ENCODE measurements at regions not wholly inside any gene's neighbourhood (a gene's known extent, or its start where the extent isn't known, plus 50 kb on each side); places are given as distances from the start of the nearest gene placed in this dataset.

- no peaks in the 10 kb centered on the region for H3K27me3 ChIP-seq (replicated peaks in 1 of 7)
- DNase-seq, result no peak
- peaks cover 0 to 14% (median 4%) of the 10 kb centered on the region in 8 donors for H3K9me3 ChIP-seq
- no peak overlapping the region for H3K27ac ChIP-seq
- no peaks in the 10 kb centered on the region for H3K36me3 ChIP-seq
- intact Hi-C loops (cut with DNase I; ENCODE audit: low total_unique reads), result no loop called here
- no peak overlapping the region for H3K4me3 ChIP-seq
- H3K4me1 ChIP-seq, result no peaks in the 10 kb centered on the region
- no peak for TF ChIP-seq CTCF (IDR thresholded peaks at IDR 0.05 in 8 of 11, conservative IDR thresholded peaks at IDR 0.05 in 3 of 11)
- no peak for TF ChIP-seq POLR2AphosphoS5 (IDR thresholded peaks at IDR 0.05)
- TF ChIP-seq POLR2A (IDR thresholded peaks at IDR 0.05), result no peak
These were observed 755.7 kb upstream of the GRM7 start for GRCh38 chr3:6105187-6105586.

GRCh38 chr3:6108957-6109356, 752.0 kb upstream of the GRM7 start:
- Histone ChIP-seq H3K4me1 (no peaks in the 10 kb centered on the region), H3K27me3 (replicated peaks in 1 of 7) (no peaks in the 10 kb centered on the region), H3K9me3 (peaks cover 0 to 14% (median 4%) of the 10 kb centered on the region in 8 donors), H3K4me3 (no peak overlapping the region), H3K36me3 (no peaks in the 10 kb centered on the region), H3K27ac (no peak overlapping the region)
- WGBS, 5 donors, result 76 to 90% (median 82%) methylated on average over 7 of the region's 7 CpGs
- TF ChIP-seq POLR2AphosphoS5 (IDR thresholded peaks at IDR 0.05) (no peak), CTCF (IDR thresholded peaks at IDR 0.05 in 8 of 11, conservative IDR thresholded peaks at IDR 0.05 in 3 of 11) (no peak), POLR2A (IDR thresholded peaks at IDR 0.05) (no peak)
- DNase-seq, result no peak
- intact Hi-C loops (cut with DNase I; ENCODE audit: low total_unique reads), result no loop called here

GRCh38 chr3:6110451-6110850, 750.5 kb upstream of the GRM7 start:
- H3K36me3 ChIP-seq, result no peaks in the 10 kb centered on the region
- H3K27ac ChIP-seq, result no peak overlapping the region
- intact Hi-C loops (cut with DNase I; ENCODE audit: low total_unique reads), result no loop called here
- no peak for DNase-seq
- TF ChIP-seq POLR2A (IDR thresholded peaks at IDR 0.05) (no peak), CTCF (IDR thresholded peaks at IDR 0.05 in 8 of 11, conservative IDR thresholded peaks at IDR 0.05 in 3 of 11) (no peak), POLR2AphosphoS5 (IDR thresholded peaks at IDR 0.05) (no peak)
- H3K4me3 ChIP-seq, result no peak overlapping the region
- H3K27me3 ChIP-seq (replicated peaks in 1 of 7), result no peaks in the 10 kb centered on the region
- H3K4me1 ChIP-seq, result no peaks in the 10 kb centered on the region
- 44 to 76% (median 68%) methylated on average over 3 of the region's 3 CpGs for WGBS, 5 donors
- H3K9me3 ChIP-seq, result peaks cover 0 to 10% (median 4%) of the 10 kb centered on the region in 8 donors

- Histone ChIP-seq H3K9me3 (no peaks in the 10 kb centered on the region), H3K36me3 (no peaks in the 10 kb centered on the region), H3K27me3 (replicated peaks in 1 of 7) (no peaks in the 10 kb centered on the region), H3K4me3 (no peak overlapping the region), H3K4me1 (no peaks in the 10 kb centered on the region), H3K27ac (no peak overlapping the region)
- DNase-seq, result no peak
- intact Hi-C loops (cut with DNase I; ENCODE audit: low total_unique reads), result no loop called here
- TF ChIP-seq POLR2AphosphoS5 (IDR thresholded peaks at IDR 0.05) (no peak), POLR2A (IDR thresholded peaks at IDR 0.05) (no peak), CTCF (IDR thresholded peaks at IDR 0.05 in 8 of 11, conservative IDR thresholded peaks at IDR 0.05 in 3 of 11) (no peak)
- 45 to 67% (median 52%) methylated on average over 3 of the region's 3 CpGs for WGBS, 5 donors
These were observed 748.4 kb upstream of the GRM7 start for GRCh38 chr3:6112546-6112945.

Measured in spleen (tissue), 11 donors.